GM12891 (cell line): ENCODE measurements at regions not wholly inside any gene's neighbourhood (a gene's known extent, or its start where the extent isn't known, plus 50 kb on each side); places are given as distances from the start of the nearest gene placed in this dataset.

Source experiments
- PAX5 ChIP-seq: IDR thresholded peaks from 2 replicates; pipeline ENCODE4 v1.6.1; 2011; ENCODE audit warnings: low read length, moderate library complexity, mild to moderate bottlenecking; ENCODE audit not compliant: insufficient read depth, severe bottlenecking
- POLR2A ChIP-seq: IDR thresholded peaks from 2 replicates; pipeline ENCODE4 v1.6.1; 2011; ENCODE audit warnings: low read depth, low read length, control low read depth
- POLR2AphosphoS5 ChIP-seq: IDR thresholded peaks from 2 replicates; pipeline ENCODE4 v1.6.1; 2011; ENCODE audit warnings: low read depth, low read length, control low read depth
- POU2F2 ChIP-seq: IDR thresholded peaks from 2 replicates; pipeline ENCODE4 v1.6.1; 2011; ENCODE audit warnings: low read depth, mild to moderate bottlenecking, control low read depth, low read length, moderate library complexity
- SPI1 ChIP-seq: IDR thresholded peaks from 2 replicates; pipeline ENCODE4 v1.6.1; 2011; ENCODE audit warnings: low read depth, low read length, control low read depth
- TAF1 ChIP-seq: IDR thresholded peaks from 2 replicates; pipeline ENCODE4 v1.6.1; 2011; ENCODE audit warnings: low read depth, low read length, control low read depth

DNA sequence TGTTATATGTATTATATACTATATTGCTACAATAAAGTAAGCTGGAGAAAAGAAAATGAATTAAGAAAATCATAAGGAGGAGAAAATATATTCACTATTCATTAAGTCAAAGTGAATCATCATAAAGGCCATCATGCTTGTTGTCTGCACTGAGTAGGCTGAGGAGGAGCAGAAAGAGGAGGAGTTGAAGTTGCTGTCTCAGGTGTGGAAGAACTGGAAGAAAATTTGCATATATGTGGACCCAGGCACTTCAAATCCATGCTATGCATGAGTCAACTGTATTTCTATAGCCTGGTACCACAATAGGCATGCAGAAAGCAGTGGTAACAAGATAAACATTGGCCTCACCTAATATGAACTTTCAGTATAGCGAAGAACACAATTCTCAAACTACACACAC is 135.9 kb upstream of the SGCG start:
- no peak for TF ChIP-seq POLR2A
- no peak for TF ChIP-seq TAF1
- TF ChIP-seq POLR2AphosphoS5: no peak
- no peak for TF ChIP-seq SPI1
- TF ChIP-seq PAX5: no peak
- no peak for TF ChIP-seq POU2F2
